GM12872 (cell line): ENCODE measurements at regions not wholly inside any gene's neighbourhood (a gene's known extent, or its start where the extent isn't known, plus 50 kb on each side); places are given as distances from the start of the nearest gene placed in this dataset.

Experiments
- TF ChIP-seq, protein P1 (sequence below): IDR thresholded peaks from 3 replicates; pipeline ENCODE4 v1.5.1; 2011; ENCODE audit warnings: low read depth, mild to moderate bottlenecking, low read length, moderate library complexity; ENCODE audit not compliant: insufficient read depth

DNA sequence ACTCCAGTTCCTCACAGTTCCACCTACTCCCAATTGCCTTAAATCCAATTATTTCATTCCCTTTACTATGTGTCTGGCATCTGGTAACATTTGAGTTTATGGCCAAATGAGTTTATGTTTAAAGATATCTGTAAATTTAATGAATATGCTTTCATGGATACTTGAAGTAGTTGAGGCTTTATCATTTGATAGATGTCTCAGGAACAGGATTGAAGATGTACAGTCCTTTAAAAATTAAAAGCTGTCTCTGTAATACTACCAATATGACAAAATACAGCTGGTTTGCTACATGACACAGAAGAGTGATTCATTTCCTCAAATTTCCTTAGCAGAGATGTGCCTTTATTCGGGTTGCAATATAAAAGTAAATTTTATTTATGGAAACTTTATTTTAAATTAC is 2326.0 kb upstream of the ACO1 start:
- TF ChIP-seq, protein P1, sequence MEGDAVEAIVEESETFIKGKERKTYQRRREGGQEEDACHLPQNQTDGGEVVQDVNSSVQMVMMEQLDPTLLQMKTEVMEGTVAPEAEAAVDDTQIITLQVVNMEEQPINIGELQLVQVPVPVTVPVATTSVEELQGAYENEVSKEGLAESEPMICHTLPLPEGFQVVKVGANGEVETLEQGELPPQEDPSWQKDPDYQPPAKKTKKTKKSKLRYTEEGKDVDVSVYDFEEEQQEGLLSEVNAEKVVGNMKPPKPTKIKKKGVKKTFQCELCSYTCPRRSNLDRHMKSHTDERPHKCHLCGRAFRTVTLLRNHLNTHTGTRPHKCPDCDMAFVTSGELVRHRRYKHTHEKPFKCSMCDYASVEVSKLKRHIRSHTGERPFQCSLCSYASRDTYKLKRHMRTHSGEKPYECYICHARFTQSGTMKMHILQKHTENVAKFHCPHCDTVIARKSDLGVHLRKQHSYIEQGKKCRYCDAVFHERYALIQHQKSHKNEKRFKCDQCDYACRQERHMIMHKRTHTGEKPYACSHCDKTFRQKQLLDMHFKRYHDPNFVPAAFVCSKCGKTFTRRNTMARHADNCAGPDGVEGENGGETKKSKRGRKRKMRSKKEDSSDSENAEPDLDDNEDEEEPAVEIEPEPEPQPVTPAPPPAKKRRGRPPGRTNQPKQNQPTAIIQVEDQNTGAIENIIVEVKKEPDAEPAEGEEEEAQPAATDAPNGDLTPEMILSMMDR, result no peak

DNA sequence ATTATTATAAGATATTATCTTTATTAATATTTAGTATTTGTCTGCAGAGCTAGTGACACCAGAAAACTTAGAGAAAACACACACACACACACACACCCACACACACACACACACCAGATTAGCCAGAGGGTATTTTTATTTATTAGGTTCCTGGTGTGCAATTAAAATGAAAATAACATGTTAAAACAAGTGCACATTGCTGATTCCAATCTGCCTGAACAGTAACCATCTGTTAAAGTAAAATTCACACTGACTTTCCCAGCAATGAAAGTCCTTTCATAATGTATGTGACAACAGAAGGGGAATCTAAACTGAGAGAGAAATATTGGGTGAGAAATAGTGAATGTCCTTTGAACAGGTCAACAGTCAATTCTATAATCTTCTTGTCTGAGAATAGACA is 2323.5 kb upstream of the ACO1 start:
- TF ChIP-seq, protein P1, result no peak

DNA sequence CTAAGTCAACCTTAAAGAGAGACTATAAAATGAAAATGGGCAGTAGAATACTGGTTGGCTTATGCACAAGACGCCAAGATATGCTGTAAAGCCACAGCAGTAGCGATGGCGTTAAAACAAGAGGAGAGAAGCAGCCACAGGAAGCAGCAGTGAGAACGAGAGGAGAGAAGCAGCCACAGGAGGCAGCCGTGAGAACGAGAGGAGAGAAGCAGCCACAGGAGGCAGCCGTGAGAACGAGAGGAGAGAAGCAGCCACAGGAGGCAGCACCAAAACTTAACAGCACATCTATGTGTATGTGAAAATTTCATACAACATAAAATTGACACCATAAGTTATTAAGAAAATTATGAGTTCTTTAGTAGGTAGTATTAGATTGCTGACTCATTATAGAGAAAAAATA is 2318.6 kb upstream of the ACO1 start:
- TF ChIP-seq, protein P1, result no peak

DNA sequence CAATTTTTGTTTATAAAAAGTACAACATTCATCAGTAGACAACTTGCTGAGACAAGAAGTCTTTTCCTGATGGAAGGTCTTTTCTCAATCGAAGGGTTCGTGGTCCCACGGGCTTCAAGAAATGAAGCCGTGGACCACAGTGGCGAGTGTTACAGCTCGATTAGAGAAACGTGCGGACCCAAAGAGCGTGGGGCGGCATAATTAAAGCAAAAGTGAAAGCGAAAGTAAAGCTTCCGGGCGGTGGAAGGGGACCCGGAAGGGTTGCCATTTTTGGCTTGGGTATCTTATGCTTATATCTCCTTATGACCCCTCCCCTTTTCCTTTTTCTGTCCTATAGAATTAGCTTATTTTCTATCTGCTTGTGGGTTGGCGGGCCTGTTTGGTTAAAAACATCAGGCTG is 2309.4 kb upstream of the ACO1 start:
- TF ChIP-seq, protein P1, result no peak

DNA sequence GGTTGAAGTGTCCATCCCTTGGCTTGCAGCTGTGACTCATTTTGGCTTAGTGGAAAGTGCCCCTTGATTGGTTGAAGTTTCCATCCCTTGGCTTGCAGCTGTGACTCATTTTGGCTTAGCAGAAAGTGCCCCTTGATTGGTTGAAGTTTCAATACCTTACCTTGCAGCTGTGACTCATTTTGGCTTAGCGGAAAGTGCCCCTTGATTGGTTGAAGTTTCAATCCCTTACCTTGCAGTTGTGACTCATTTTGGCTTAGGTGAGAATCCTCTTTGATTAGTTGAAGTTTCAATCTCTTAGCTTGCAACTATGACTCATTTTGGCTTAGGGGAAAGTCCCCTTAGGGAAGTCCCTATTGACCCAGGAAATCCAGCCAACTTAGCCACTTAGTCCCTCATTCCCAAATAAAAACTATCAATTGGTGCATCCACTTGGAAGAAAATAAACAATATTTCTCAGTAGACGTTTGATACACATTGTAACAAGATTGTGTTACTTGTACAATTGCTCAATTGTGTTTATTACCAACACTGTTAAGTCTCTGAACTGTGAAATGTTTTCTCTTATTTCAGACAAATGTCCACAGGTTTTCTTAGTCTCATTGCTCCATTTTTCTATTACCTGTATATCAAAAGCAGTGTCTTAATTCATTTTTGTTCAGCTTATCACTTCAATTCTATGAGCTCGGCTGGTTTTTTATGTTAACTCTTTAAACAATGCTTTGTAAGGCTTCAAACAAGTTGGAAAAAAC is 2308.8 kb upstream of the ACO1 start:
- TF ChIP-seq, protein P1, result no peak

DNA sequence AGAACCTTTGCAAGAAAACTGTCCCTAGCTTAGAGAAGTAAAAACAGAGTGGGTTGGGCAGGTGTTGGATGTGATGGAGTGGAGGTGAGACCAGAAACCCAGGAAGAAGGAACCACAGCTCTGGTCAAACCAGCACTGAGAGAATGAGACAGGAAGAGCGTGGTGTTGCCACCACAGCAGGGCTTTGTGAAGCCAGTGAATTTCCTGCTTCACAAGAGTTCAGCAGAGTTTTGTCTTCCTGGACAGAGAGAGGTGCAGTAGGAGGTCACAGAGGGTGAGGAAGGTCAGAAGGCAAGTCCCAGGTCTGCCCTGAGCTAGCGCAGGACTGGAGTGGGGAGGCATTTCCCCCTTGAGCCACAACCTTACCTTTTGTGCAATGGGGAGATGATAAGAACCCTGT is 2306.2 kb upstream of the ACO1 start:
- TF ChIP-seq, protein P1, result no peak

DNA sequence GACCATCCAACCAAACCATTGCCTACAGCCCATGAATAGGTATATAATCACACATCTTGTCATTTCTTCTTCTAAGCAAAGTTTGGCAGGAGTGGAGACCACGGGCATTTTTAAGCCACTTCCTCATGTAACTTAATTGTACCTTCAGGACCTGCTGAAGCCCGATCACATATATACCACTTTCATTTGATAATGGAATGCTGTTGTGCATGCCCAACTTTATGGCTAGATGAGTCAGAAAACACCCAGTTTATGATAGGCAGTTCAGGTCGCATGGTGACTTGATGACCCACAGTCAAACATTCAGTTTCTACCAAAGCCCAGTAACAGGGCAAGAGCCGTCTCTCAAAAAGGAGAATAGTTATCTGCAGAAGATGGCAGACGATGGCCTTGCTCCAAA is 2295.0 kb upstream of the ACO1 start:
- TF ChIP-seq, protein P1, result no peak
